PC-9 (cell line): ENCODE measurements at regions not wholly inside any gene's neighbourhood (a gene's known extent, or its start where the extent isn't known, plus 50 kb on each side); places are given as distances from the start of the nearest gene placed in this dataset.

ENCODE experiments used
- CTCF ChIP-seq: fragments of 200-600 bp; sonication (generic); conservative IDR thresholded peaks from 2 replicates; pipeline ENCODE4 v1.6.1; 2017; ENCODE audit warnings: mixed run types, antibody characterized with exemption, mild to moderate bottlenecking, moderate library complexity
- EZH2 ChIP-seq: fragments of 200-600 bp; sonication (generic); IDR thresholded peaks from 2 replicates; pipeline ENCODE4 v1.8.0; 2017; ENCODE audit warnings: antibody characterized with exemption, low read depth

DNA sequence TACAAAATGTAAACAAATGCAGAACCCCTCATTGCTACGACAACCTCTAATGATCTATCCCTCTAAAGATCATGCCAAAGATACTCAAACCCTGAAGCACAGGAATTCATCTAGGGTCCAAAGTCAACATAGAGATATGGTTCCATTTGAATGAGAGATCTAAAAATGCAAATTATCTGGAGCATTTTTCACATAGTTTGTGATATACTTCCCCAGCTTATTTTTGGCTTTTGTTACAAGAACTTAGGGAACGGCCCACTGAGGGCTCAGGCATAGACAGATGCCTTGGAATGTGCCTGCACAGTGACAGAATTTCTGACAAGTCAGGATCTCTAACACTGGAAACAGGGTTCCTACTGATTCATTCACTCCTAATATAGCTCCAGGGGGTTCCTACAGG lies 258.9 kb upstream of the THBS1 start:
- TF ChIP-seq CTCF, result no peak
- no peak for TF ChIP-seq EZH2
